Activated naive CD8-positive, alpha-beta T cell treated with anti-CD3 and anti-CD28 coated beads, Interleukin-2, amount 10 ng/mL, durations not matched to agents 7 days and 5 days (primary cell): ENCODE measurements at regions not wholly inside any gene's neighbourhood (a gene's known extent, or its start where the extent isn't known, plus 50 kb on each side); places are given as distances from the start of the nearest gene placed in this dataset. TPM values are rescaled to one million over a fixed set of nuclear protein-coding genes. Genes with fewer than 3 reads are reported as not detected.
"Not testable (repeated sequence)": the region's sequence is repeated elsewhere in the genome, so short reads cannot be mapped to it uniquely, and the experiment has no call there.

Experiments
- ATAC-seq: fragments of 150-1000 bp; cut with Tn5 transposase; one replicate; pipeline ENCODE4 v1.10.0; 2021; ENCODE audit warnings: low read depth, moderate library complexity
- POLR2A ChIA-PET: fragments of 350-600 bp; sonication (Branson Sonifier 250); formaldehyde crosslinking; loops from one replicate; lab custom pipeline; 2021; ENCODE audit warnings: antibody characterized with exemption; lab: Charles Lee
- DNase-seq: peaks from one replicate; pipeline ENCODE4 v3.0.0; 2021
- H3K27ac Mint-ChIP-seq: one replicate; pipeline ENCODE4 v1.8.0; 2022; ENCODE audit warnings: mild to moderate bottlenecking, mixed read lengths
- H3K27me3 Mint-ChIP-seq: one replicate; pipeline ENCODE4 v1.8.0; 2022; ENCODE audit warnings: mild to moderate bottlenecking, moderate library complexity, mixed read lengths
- H3K36me3 Mint-ChIP-seq: one replicate; pipeline ENCODE4 v1.8.0; 2021; ENCODE audit warnings: mild to moderate bottlenecking, mixed read lengths
- H3K4me1 Mint-ChIP-seq: one replicate; pipeline ENCODE4 v1.8.0; 2021; ENCODE audit warnings: mixed read lengths
- H3K4me3 Mint-ChIP-seq: one replicate; pipeline ENCODE4 v1.8.0; 2022; ENCODE audit warnings: mild to moderate bottlenecking, moderate library complexity, mixed read lengths
- H3K9me3 Mint-ChIP-seq: one replicate; pipeline ENCODE4 v1.8.0; 2021; ENCODE audit warnings: mixed read lengths
- microRNA-seq: library from miRNA; unstranded; fragments of <30 nt; microRNA quantifications from one replicate; pipeline ENCODE4 v1.2.0, GENCODE V29; 2022

- ATAC-seq, DNase-seq, H3K36me3 Mint-ChIP-seq, H3K9me3 Mint-ChIP-seq, H3K27me3 Mint-ChIP-seq, H3K4me3 Mint-ChIP-seq, H3K27ac Mint-ChIP-seq, POLR2A ChIA-PET, H3K4me1 Mint-ChIP-seq: not testable (repeated sequence)
Observed at GRCh38 chr2:87685558-87685957, 62.3 kb upstream of the PLGLB2 start.

GRCh38 chr2:87686873-87687549 is 60.9 kb upstream of the PLGLB2 start:
- H3K4me1 Mint-ChIP-seq, H3K27ac Mint-ChIP-seq, ATAC-seq, H3K4me3 Mint-ChIP-seq, DNase-seq, H3K36me3 Mint-ChIP-seq, H3K27me3 Mint-ChIP-seq, H3K9me3 Mint-ChIP-seq, POLR2A ChIA-PET: not testable (repeated sequence)

DNA sequence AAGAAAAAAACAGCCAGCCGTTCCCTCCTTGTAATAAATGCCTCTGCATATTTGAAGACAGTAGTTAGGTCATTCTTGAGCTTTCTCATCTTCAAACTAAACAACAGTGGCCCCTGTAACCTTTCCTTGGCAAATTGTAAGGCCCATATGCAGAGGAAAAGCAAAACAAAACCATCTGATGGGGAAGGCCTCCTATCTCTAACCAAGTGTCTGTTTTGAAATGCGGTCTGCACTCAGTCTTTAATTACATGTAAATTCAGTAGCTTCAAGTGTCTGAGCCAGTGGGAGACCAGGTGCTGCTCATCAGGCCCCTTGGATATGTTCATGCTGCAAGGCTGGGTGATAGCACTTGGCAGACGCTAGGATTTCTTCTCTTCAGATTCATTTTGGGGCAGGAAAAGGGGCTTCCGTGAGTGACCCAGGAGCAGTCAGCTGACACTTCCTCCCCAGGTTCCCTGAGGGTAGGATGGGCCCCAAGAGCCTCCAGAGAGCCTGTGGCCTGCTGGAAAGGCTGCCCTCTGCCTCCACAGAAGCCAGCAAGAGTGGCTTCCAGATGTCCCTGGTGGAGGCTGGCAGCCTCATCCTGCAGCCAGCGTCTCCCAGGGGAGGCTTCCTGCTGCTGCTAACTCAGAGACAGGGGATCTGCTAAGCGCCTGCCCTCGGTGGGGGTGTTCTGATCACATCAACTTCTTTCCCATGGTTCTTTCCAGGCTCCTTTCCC is 60.2 kb upstream of the PLGLB2 start:
- H3K27me3 Mint-ChIP-seq, H3K4me3 Mint-ChIP-seq, H3K4me1 Mint-ChIP-seq, ATAC-seq, POLR2A ChIA-PET, H3K36me3 Mint-ChIP-seq, DNase-seq, H3K27ac Mint-ChIP-seq, H3K9me3 Mint-ChIP-seq: not testable (repeated sequence)

GRCh38 chr2:87691899-87692592 is 55.8 kb upstream of the PLGLB2 start:
- H3K27ac Mint-ChIP-seq, POLR2A ChIA-PET: not testable (repeated sequence)

DNA sequence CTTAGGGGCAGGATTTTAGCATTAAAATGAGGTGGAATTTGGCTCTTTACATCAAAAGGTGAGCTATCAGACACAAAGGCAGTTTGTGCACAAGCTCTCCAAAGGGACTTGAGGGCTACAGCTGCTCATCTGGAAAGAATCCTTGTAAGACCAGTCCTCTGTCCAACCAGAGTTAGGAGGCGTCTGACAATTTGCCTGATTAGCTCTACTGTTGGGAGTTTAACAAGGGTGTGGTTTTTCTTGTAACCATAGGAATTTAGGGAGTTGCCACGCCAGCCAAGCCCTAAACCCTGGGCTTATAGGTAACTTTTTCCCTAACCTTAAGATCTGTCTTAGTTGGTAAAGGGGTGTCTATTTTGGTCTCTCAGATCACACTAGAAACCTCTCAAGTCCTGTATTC is 55.0 kb upstream of the PLGLB2 start:
- H3K4me3 Mint-ChIP-seq, POLR2A ChIA-PET, H3K4me1 Mint-ChIP-seq, H3K9me3 Mint-ChIP-seq, H3K36me3 Mint-ChIP-seq, ATAC-seq, H3K27ac Mint-ChIP-seq, H3K27me3 Mint-ChIP-seq, DNase-seq: not testable (repeated sequence)

More at GRCh38 chr2:87691899-87692592, 55.8 kb upstream of the PLGLB2 start:
- DNase-seq, H3K4me3 Mint-ChIP-seq, H3K36me3 Mint-ChIP-seq, H3K9me3 Mint-ChIP-seq, H3K27me3 Mint-ChIP-seq, H3K4me1 Mint-ChIP-seq: not testable (repeated sequence)
- peak; percentile 77 for ATAC-seq

DNA sequence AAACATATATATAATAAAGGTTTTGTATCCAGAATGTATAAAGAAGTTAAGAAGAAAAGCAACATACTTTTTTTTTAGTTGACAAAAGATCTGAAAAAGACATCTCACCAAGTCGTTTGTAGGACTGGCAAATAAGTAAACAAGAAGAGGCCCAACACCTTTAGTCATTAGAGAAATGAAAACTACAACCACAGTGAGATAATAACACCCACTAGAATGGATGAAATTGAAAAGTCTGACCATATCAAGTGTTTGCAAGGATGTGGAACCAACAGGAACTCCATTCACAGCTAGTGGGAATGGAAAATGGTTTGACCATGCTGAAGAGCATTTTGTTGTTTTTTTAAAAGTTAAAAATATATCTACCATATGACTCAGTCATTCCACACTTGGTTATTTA is 54.0 kb upstream of the PLGLB2 start:
- H3K9me3 Mint-ChIP-seq, DNase-seq, H3K36me3 Mint-ChIP-seq, H3K27me3 Mint-ChIP-seq, H3K4me1 Mint-ChIP-seq, H3K4me3 Mint-ChIP-seq, ATAC-seq, H3K27ac Mint-ChIP-seq, POLR2A ChIA-PET: not testable (repeated sequence)

DNA sequence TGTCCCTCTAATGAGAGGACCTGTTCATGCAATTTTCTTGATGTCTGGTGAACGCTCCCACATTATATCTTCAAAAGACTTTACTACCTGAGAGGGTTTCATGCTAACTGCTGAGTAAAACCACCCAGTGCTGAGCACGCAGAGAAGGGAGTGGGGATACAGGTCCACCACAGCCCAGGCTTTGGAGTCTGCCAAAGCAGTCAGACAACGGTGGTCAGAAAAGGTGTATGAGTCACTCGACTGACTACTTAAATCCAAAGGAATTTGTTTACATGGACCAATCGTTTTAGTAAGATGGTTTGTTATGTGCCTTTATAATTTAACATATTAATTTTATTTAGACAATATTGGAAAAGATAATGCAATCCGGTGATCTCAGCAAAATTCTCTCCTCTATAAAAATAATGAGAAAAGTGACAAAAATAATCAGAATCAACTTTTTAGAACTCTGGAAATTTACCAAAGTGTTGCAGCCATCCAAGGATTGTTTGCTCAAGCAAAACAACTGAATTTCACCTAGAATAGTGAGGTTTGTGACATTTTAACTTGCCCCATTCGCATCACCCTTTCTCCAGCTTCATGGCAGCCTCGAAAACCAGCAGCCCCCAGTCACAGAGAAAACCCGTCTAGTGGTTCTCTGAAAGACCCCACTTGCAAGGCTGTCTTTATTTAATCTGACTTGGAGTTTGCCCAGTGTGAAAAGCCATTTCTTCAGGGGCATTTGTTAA is 52.1 kb upstream of the PLGLB2 start:
- ATAC-seq, H3K4me1 Mint-ChIP-seq, H3K9me3 Mint-ChIP-seq, H3K36me3 Mint-ChIP-seq, H3K4me3 Mint-ChIP-seq, H3K27ac Mint-ChIP-seq, H3K27me3 Mint-ChIP-seq, DNase-seq, POLR2A ChIA-PET: not testable (repeated sequence)

Small RNAs in the stretch of these regions (microRNA-seq; reads per million reads assigned to microRNA genes)
- not detected for gene MIR4771-1
